WERI-Rb-1 (cell line): ENCODE measurements at regions not wholly inside any gene's neighbourhood (a gene's known extent, or its start where the extent isn't known, plus 50 kb on each side); places are given as distances from the start of the nearest gene placed in this dataset.

Experiments used
- DNase-seq: peaks from one replicate; pipeline ENCODE4 v3.0.0-alpha.2; 2020
- H3K27ac ChIP-seq: fragments of 250-450 bp; sonication (Bioruptor Pico); 2 replicates; pipeline ENCODE4 v1.5.1; 2020; ENCODE audit warnings: mild to moderate bottlenecking, moderate library complexity
- H3K27me3 ChIP-seq: fragments of 250-450 bp; sonication (Bioruptor Pico); 2 replicates; pipeline ENCODE4 v1.5.1; 2021; ENCODE audit warnings: mild to moderate bottlenecking, low read depth, moderate library complexity; ENCODE audit not compliant: insufficient read depth, severe bottlenecking
- H3K36me3 ChIP-seq: fragments of 250-450 bp; sonication (Bioruptor Pico); 2 replicates; pipeline ENCODE4 v1.5.1; 2020; ENCODE audit warnings: mild to moderate bottlenecking, moderate library complexity
- H3K4me3 ChIP-seq: 2 replicates; pipeline ENCODE4 v1.5.1; 2011; ENCODE audit warnings: low read depth, mild to moderate bottlenecking, control low read depth, low read length
- H3K9me3 ChIP-seq: fragments of 250-450 bp; sonication (Bioruptor Pico); 2 replicates; pipeline ENCODE4 v1.5.1; 2021; ENCODE audit warnings: mild to moderate bottlenecking, moderate library complexity; ENCODE audit not compliant: severe bottlenecking
- CTCF ChIP-seq: IDR thresholded peaks from 2 replicates; pipeline ENCODE4 v1.5.1; 2011; ENCODE audit warnings: low read depth, mild to moderate bottlenecking, control low read depth, inconsistent platforms, low read length

- no peaks in the 10 kb centered on the region for H3K9me3 ChIP-seq
- no peak overlapping the region for H3K27ac ChIP-seq
- peak; percentile 43; the same call in 1 of the 2 replicates for TF ChIP-seq CTCF
- H3K36me3 ChIP-seq: no peaks in the 10 kb centered on the region
- H3K27me3 ChIP-seq: no peaks in the 10 kb centered on the region
- peak; percentile 27 for DNase-seq
- no peak overlapping the region for H3K4me3 ChIP-seq
These were observed 380.8 kb downstream of the LMO7 start for GRCh38 chr13:76016799-76017400.

- no peaks in the 10 kb centered on the region for H3K27me3 ChIP-seq
- no peaks in the 10 kb centered on the region for H3K36me3 ChIP-seq
- no peaks in the 10 kb centered on the region for H3K9me3 ChIP-seq
- H3K27ac ChIP-seq: no peak overlapping the region
- DNase-seq: no peak
- no peak for TF ChIP-seq CTCF
- H3K4me3 ChIP-seq: no peak overlapping the region
These were observed 378.5 kb downstream of the LMO7 start for GRCh38 chr13:76014406-76015318.

- no peak for TF ChIP-seq CTCF
- Histone ChIP-seq H3K9me3 (no peaks in the 10 kb centered on the region), H3K36me3 (no peaks in the 10 kb centered on the region), H3K27me3 (no peaks in the 10 kb centered on the region), H3K4me3 (no peak overlapping the region), H3K27ac (no peak overlapping the region)
- DNase-seq: no peak
These were observed 376.1 kb downstream of the LMO7 start for GRCh38 chr13:76012091-76012721.

GRCh38 chr13:76009267-76009890 lies 373.2 kb downstream of the LMO7 start:
- no peak for DNase-seq
- Histone ChIP-seq H3K27ac (no peak overlapping the region), H3K36me3 (no peaks in the 10 kb centered on the region), H3K4me3 (no peak overlapping the region), H3K27me3 (no peaks in the 10 kb centered on the region), H3K9me3 (no peaks in the 10 kb centered on the region)
- TF ChIP-seq CTCF: no peak

GRCh38 chr13:76004416-76004815 lies 368.3 kb downstream of the LMO7 start:
- no peaks in the 10 kb centered on the region for H3K27me3 ChIP-seq
- no peak for DNase-seq
- H3K36me3 ChIP-seq: no peaks in the 10 kb centered on the region
- TF ChIP-seq CTCF: no peak
- H3K27ac ChIP-seq: no peak overlapping the region
- H3K4me3 ChIP-seq: no peak overlapping the region
- no peaks in the 10 kb centered on the region for H3K9me3 ChIP-seq
